ENCODE measurements at regions not wholly inside any gene's neighbourhood (a gene's known extent, or its start where the extent isn't known, plus 50 kb on each side); places are given as distances from the start of the nearest gene placed in this dataset.

GRCh38 chr2:129857200-129857599 is 122.3 kb upstream of the RAB6C start:
- TF ChIP-seq CTCF (IDR thresholded peaks at IDR 0.05 in 4 of 5, conservative IDR thresholded peaks at IDR 0.05 in 1 of 5) (no peak), POLR2A (IDR thresholded peaks at IDR 0.05) (no peak)
